Upper lobe of left lung (tissue), 4 donors: ENCODE measurements at regions not wholly inside any gene's neighbourhood (a gene's known extent, or its start where the extent isn't known, plus 50 kb on each side); places are given as distances from the start of the nearest gene placed in this dataset.

Experiments used
- EP300 ChIP-seq, 4 donors: sonication (generic); formaldehyde crosslinking; IDR thresholded peaks; one replicate each; pipeline ENCODE4 v1.5.1; 2017; ENCODE audit warnings: antibody characterized with exemption in 4 of 4, control low read depth in 2 of 4
- POLR2A ChIP-seq, 4 donors: fragments of 450-650 bp; IDR thresholded peaks; one replicate each; pipeline ENCODE4 v1.5.1; 2016 to 2017; ENCODE audit warnings: antibody characterized with exemption in 4 of 4, mild to moderate bottlenecking in 2 of 4
- POLR2AphosphoS5 ChIP-seq, 2 donors: sonication (generic); formaldehyde crosslinking; IDR thresholded peaks; one replicate each; pipeline ENCODE4 v1.5.1; 2017; ENCODE audit warnings: antibody characterized with exemption in 2 of 2
- TF ChIP-seq, protein P1 (sequence below), 6 experiments: fragments of 450-650 bp in 4 of 6; fragments of 200-600 bp in 2 of 6; sonication (generic) in 2 of 6; IDR thresholded peaks; one replicate each; pipeline ENCODE4 v1.5.1; 2016 to 2019; ENCODE audit warnings: antibody characterized with exemption in 6 of 6

DNA sequence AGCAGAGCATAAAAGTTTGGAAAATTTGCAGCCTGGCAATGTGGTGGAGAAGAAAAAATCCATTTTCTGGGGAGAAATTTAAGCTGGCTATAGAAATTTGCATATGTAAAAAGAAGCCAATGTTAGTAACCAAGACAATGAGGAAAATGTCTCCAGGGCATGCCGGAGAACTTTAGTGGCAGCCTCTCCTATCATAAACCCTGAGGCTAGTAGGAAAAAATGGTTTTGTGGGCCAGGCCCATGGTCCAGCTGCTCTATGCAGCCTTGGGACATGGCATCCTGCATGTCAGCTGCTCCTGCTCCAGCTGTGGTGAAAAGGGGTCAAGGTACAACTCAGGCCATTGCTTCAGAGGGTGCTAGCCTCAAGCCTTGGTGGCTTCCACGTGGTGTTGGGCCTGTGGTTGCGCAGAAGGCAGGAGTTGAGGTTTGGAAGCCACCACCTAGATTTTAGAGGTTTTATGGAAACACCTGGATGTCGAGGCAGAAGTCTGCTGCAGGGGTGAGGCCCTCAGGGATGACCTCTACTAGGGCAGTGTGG is 101.8 kb upstream of the SYNCRIP start:
- TF ChIP-seq, protein P1, sequence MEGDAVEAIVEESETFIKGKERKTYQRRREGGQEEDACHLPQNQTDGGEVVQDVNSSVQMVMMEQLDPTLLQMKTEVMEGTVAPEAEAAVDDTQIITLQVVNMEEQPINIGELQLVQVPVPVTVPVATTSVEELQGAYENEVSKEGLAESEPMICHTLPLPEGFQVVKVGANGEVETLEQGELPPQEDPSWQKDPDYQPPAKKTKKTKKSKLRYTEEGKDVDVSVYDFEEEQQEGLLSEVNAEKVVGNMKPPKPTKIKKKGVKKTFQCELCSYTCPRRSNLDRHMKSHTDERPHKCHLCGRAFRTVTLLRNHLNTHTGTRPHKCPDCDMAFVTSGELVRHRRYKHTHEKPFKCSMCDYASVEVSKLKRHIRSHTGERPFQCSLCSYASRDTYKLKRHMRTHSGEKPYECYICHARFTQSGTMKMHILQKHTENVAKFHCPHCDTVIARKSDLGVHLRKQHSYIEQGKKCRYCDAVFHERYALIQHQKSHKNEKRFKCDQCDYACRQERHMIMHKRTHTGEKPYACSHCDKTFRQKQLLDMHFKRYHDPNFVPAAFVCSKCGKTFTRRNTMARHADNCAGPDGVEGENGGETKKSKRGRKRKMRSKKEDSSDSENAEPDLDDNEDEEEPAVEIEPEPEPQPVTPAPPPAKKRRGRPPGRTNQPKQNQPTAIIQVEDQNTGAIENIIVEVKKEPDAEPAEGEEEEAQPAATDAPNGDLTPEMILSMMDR (IDR thresholded peaks at IDR 0.05), result no peak
- TF ChIP-seq POLR2A (IDR thresholded peaks at IDR 0.05) (no peak), POLR2AphosphoS5 (IDR thresholded peaks at IDR 0.05) (no peak), EP300 (IDR thresholded peaks at IDR 0.05) (no peak)
